ENCODE measurements at regions not wholly inside any gene's neighbourhood (a gene's known extent, or its start where the extent isn't known, plus 50 kb on each side); places are given as distances from the start of the nearest gene placed in this dataset.
A peak's percentile ranks its signal among the peaks of the same experiment; 100 is the strongest.

DNA sequence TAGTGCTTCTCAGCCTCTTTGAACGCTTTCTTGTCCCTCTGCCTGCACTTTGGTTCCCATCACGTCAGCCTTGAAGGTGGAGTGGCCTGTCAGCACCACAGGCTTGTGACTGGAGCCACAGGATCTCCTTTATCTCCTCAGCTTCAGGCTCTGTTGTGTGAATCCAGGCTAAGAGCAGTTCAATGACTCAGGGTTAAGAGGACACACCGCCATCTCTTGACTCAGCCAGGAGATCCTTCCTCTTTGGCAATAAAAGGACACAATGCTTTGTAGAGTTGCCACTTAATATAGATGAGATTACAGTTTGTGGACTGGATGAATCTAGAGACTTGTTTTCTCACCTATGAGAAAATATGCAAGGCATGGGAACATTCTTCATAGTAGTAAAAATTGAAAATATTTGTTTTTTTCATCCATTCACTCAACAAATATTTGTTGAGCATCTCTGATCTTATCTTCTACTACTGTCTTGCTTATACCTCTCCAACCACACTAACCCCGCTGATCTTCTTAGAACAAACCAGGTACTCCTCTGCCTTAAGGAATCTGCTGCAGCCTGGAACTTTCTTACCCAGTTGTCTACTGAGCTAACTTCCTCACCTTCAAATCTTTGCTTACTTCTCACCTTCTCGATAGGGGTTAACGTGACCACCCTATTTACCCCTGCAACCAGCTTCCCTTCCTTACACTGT lies 62.3 kb downstream of the UCHL1 start:
- DNase-seq = peak; percentile 5

DNA sequence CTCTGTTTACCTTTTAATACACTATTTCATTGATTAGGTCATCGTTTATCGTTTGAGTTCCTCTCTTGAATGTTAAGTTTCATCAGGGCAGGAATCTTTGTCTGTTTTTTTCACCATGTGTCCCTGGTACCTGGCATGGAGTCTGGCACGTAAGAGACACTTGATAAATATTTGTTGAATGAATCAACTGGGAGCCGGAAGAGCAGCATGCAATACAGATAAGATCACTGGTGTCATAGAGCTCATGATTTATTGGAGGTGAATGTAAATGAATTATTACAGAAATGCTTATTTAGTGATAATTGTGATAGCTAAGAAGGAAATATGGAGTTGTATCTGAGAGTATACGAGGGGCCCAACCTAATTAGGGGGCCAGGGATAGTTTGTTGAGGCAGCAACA lies 62.8 kb downstream of the UCHL1 start:
- peak; percentile 12 for DNase-seq

GRCh38 chr4:41320278-41320677 lies 63.5 kb downstream of the UCHL1 start:
- no peak for DNase-seq

DNA sequence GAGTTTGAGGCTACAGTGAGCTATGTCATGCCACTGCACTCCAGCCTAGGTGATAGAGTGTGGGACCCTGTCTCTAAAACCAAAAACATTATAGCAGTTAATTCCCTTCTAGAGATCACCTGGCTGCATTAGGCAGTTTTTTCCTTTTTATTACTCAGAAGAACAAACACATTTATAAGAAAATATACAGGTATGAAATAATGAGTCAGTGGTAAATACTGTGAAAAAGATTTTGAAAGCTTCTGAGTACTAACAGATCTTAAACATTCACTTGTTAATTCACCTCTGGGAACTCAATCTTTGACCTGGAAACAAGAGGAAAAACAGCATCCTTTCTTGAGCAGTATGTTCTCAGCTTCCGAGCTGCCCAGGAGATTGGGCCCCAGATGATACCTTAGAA lies 64.1 kb downstream of the UCHL1 start:
- DNase-seq = no peak

- no peak for DNase-seq
These were observed 64.7 kb downstream of the UCHL1 start for GRCh38 chr4:41321216-41321945.

DNA sequence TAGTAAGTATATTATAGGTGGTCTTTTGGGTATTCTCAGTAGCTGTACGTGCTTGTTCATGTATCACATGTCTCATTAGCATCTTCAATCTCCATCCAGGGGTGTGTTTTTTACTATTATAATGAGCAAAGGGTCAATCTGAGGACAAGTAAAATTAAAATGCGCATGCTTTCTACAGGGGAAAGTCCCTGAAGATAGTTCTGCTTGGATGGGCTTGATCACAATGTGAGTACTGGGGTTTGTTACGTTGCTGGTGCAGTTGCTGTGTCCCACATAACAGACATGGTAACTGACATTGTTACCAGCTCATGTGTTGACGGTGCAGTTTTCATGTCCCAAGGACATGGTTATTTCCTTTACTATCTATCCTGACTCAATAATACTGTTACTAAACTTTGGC lies 65.9 kb downstream of the UCHL1 start:
- no peak for DNase-seq

GRCh38 chr4:41323179-41323578 lies 66.5 kb downstream of the UCHL1 start:
- DNase-seq = no peak

DNA sequence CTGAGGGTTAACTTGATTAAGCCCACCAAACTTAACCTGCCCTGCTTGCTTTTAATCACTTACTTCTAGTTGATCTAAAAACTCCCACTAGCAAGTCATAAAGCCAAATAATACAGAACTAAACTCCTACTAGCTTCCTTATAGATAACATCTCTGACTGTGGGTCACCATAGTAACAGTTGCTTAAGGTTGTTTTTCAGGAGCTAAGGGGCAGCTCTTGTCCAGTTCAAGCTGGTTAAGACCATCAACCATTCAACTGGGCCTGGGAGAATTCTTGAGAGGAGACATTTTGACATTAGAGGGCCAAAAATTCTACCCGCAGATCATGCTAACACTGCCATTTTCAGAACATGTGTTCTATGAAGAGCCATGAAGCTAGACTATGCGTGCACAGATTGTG lies 67.0 kb downstream of the UCHL1 start:
- DNase-seq = no peak

- no peak for DNase-seq
These were observed 68.1 kb downstream of the UCHL1 start for GRCh38 chr4:41324861-41325260.

DNA sequence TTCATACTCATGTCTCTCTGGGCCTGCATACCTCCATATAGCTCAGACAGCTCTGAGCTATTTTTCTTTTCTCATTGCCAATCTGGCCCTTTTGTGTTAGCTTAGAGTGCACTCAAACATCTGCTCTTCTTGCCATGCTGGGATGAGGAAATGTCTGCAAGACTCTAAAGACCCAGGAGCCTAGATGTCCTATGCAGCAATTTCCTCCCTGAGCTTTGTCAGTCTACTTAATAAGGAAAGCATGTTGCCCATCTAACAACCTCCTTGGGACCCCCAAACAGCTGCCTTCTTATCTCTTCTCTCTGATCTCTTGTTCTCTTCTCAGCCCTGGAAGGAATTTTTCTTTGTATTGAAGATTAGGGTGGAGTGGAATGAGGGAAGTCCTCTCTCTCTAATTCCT lies 69.2 kb downstream of the UCHL1 start:
- no peak for DNase-seq

- no peak for DNase-seq
These were observed 70.0 kb downstream of the UCHL1 start for GRCh38 chr4:41326776-41327175.

DNA sequence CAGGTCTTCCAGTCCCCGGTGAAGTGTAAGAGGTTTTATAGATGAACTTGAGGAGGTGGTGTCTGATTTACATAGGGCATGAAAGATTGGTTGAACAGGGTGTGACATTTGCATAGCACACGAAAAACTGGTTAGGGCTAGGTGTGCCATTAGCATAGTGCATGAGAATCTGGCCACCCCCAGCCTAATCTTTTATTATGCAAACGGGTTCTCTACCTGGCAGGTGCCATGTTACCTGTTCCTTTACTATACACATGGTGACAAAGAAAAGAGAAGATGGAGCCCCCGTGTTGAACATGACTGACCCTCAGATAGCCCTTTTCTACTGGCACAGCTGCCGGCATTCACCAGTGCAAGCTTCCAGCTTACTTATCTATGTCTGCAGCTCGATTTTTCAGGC lies 71.0 kb downstream of the UCHL1 start:
- DNase-seq = no peak

DNA sequence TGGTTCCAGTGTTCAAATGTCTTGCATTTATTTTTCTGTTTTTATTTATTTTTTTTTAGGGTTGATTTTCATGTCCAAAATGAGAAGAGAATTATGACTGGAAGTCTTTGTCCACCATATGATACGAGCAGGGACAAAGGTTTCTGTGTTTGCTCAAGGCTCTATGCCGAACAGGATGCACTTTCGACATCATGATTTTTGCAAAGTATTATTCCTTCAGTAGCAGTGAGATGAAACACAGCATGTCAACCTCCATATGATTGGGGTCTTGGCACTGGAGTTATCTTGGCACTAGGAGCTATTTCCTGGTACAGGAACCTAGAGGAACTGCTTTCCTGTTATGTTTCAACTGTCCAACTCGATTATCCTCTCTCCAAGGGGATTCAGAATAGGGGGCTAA lies 72.6 kb downstream of the UCHL1 start:
- no peak for DNase-seq

DNA sequence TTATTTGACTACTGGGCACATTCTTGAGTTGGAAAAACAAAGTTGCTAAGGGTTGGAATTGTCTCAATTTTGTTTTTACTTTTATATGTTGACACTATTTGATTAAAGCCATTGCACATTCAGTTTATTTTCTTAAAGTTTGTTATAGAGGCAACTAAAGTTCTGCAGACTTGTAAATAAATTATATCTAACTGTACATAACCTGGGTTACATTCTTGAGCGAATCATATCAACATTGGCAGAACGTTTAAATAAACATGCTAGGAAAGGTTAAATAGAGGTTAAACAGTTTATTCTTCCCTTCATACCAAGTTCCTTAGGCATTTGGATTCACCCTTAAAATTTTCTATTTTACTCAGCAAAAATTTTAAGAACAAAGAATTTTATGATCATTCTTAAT lies 74.5 kb downstream of the UCHL1 start:
- DNase-seq = no peak

DNA sequence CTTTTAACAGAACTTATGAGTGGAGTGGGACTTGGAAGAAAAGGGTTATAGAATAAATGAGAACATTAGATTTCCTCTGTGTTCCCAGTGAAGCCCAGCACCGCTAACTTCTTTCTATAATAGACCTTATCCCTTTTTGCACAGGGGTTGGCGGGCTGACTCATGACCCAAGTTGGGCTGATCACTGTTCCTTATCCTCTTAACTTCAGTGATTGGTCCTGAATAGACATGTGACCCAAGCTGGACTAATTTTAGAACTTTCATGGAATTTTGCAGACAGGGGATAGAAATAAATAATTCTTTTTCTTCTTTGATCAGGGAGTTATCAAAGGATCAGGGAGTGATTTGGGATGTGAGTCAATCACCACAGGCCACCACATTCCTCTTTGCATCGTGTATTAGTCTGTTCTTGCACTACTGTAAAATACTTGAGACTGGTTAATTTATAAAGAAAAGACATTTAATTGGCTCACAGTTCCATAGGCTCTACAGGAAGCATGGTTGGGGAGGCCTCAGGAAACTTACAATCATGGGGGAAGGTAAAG lies 75.9 kb downstream of the UCHL1 start:
- no peak for DNase-seq

DNA sequence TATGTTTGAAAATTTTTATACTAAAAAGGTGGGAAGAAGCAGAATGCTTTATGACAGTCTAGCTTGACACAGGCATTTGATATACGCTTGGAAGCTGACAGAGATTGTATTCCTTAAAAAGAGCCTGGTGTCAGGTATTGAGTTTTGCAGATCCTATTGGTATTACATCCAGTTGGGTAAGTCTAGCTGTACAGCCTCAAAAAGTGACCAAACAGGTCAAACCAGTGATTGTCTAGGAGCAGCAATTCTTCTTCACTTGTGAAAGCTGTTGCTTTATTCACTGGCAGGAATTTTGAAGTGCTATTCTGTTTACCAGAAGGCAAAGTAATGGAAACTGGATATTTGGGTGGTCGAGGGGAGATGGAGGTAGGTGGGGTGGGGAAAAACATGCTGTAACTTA lies 77.5 kb downstream of the UCHL1 start:
- no peak for DNase-seq

DNA sequence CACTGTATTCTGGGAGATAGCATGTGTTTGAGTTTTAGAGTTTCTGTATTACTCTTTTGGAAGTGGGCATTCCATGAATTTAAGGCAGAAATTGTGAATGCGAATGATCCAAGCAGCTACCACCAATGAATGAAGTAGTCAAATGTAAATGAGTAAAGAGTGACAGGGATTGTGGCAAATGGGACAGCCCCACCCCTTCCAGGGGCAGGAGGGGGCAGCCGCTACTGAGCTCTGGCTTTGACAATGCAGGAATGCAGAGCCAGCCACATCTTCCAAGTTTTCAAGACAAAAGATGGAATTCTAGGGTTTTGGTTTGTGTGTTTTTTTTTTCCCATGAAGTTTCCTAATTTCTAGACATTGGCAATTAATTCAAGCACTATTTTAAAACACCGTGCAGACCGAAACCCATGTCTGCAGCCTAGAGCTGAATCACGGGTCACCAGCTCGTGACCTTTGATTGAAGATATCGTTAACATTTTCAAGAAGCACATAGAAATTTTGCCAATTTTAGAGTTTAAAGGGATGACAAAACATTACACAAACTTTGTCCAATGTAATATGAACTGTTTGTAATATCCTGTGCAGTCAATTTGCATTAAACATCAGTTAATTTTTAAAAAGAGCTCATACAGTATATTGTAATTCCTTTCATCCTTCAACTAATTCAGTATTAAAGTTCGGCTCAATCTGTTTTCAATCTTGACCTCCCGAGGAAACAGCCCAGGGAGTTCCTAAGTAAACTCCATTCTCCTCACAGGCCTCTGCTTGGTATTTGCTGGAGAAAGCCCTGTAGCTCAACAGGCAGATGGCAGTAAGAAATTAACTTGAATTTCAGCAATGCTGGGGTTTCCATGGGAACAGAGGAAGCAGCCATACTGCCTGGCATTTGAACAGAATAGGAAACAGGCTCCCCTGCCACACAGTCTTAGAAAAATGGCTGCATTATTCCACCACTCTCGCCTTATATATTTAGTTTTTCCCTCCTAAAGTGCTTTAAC lies 83.4 kb downstream of the UCHL1 start:
- peak; percentile 62 for DNase-seq

DNA sequence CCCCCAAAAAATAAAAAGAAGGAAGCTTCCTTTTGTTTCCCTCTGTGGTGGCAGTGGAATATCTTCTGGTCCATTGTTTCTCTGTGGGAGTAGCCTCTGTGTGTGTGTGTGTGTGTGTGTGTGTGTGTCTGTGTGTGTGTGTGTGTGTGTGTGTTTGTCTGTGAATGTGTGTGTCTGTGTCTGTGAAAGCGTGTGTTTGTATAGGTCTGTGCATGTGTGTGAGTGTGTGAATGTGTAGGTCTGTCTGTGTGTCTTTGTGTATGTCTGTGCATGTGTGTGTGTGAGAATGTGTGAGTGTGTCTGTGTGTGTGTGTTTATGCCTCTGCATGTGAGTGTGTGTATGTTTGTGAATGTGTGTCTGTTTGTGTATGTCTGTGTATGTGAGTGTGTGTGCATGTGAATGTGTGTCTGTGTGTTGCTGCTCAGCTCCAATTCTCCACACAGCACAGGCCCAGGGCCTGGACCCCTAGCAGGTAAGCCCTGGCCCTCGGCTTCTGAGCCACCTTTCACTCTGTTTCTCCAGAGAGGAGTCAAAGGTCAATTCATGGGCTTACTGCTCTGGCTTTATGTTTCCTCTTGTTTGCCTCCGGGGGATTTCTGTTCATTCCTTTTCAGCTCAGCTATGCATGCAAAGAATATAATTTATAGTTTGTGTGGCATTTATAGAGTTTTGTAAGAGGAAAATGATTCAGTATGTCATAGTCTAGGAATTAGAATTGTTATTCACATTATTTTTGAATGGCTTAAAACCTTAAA lies 89.8 kb downstream of the UCHL1 start:
- DNase-seq = peak; percentile 41

DNA sequence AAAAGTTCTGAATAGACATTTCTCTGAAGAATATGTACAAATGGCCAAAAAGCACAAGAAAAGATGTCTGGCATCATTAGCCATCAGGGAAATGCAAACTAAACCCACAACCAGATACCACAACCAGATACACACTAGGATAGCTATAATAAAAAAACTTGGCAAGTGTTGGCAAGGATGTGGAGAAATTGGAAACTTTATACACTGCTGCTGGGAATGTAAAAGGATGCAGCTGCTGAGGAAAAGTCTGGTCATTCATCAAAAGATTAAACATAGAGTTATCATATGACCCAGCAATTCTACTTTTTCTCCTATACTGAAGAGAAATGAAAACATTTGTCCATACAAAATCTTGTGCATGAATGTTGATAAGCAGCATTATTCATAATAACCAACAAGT lies 92.3 kb downstream of the UCHL1 start:
- no peak for DNase-seq

GRCh38 chr4:41358647-41359421 lies 102.1 kb downstream of the UCHL1 start:
- DNase-seq = no peak

GRCh38 chr4:41359422-41359775 lies 102.7 kb downstream of the UCHL1 start:
- DNase-seq = no peak

GRCh38 chr4:41359836-41360213 lies 103.1 kb downstream of the UCHL1 start:
- DNase-seq = no peak

Data from fibroblast of skin of back (primary cell).